ENCODE measurements at regions not wholly inside any gene's neighbourhood (a gene's known extent, or its start where the extent isn't known, plus 50 kb on each side); places are given as distances from the start of the nearest gene placed in this dataset.

DNA sequence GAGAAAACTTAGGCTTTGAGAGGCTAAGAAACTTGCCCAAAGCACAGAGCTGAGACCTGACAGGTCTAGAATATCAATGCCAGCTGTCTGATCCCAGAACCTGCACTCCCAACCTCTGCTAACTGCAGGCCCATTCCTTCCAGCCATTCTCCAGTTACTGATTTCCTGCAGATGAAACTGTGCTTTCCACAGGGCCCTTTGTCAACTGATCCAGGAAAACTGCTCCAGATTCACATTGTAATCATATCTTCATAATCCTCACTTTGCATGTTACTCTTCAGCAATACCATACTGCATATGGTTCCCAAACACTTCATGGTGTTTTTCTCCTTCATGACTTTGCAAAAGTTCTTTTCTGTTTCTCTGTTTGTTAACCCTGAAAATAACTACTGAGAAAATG lies 100.6 kb downstream of the RAP2A start:
- ATAC-seq (no peak), FAIRE-seq (no peak), DNase-seq (ENCODE audit: low spot score) (no peak)
- no peaks in the 10 kb centered on the region for H4K20me1 ChIP-seq (ENCODE audit: insufficient read depth, low read length)
- H3K9me3 ChIP-seq (ENCODE audit: low read length), result no peaks in the 10 kb centered on the region
- no peak overlapping the region for H3K4me3 ChIP-seq (replicated peaks in 1 of 3; ENCODE audit: insufficient read depth in 1 of 3, low read depth in 2 of 3, low read length in 3 of 3)
- H3K9ac ChIP-seq (ENCODE audit: insufficient read depth, low read depth, low read length), result no peak overlapping the region
- intact Hi-C loops (cut with micrococcal nuclease; ENCODE audit: unreplicated experiment) (no loop called here), in situ Hi-C loops (cut with HindIII; ENCODE audit: extremely low pct_ligation_motif_present, low pct_unique_long_range_greater_than_20kb) (no loop called here)
- H3K79me2 ChIP-seq (ENCODE audit: insufficient read depth, low read length), result no peaks in the 10 kb centered on the region
- 0 out of 5 replicates have a peak, but pooled peaks cover 0 to 6% of the 10 kb centered on the region in 2 experiments for H3K27me3 ChIP-seq (ENCODE audit: control insufficient read depth in 1 of 2, insufficient read depth in 2 of 2, low read length in 2 of 2)
- no peak overlapping the region for H2AFZ ChIP-seq (ENCODE audit: low read length)
- no TSS peak for BruUV-seq (replicated peaks)
- ChIA-PET POLR2A (no interaction called here), CTCF (ENCODE audit: low intra/inter-chr PET ratio, low total read pairs) (no interaction called here)
- no peak overlapping the region for H3K27ac ChIP-seq (ENCODE audit: extremely low read length, insufficient read depth, low read length)
- TF ChIP-seq RNF219 (CRISPR knock-in tag; IDR thresholded peaks at IDR 0.05) (no peak), TARDBP (CRISPR knock-in tag; IDR thresholded peaks at IDR 0.05) (no peak), ZFP36 (IDR thresholded peaks at IDR 0.05; ENCODE audit: borderline replicate concordance, low read depth, low read length, partially characterized antibody) (no peak), MEF2D (CRISPR knock-in tag; IDR thresholded peaks at IDR 0.05) (no peak), NR1H2 (CRISPR knock-in tag; IDR thresholded peaks at IDR 0.05; ENCODE audit: borderline replicate concordance, low read depth) (no peak), ZNF891 (CRISPR knock-in tag; IDR thresholded peaks at IDR 0.05) (no peak), HNF4A (CRISPR knock-in tag; IDR thresholded peaks at IDR 0.05) (no peak), EED (CRISPR knock-in tag; IDR thresholded peaks at IDR 0.05) (no peak), ZNF34 (CRISPR knock-in tag; IDR thresholded peaks at IDR 0.05; ENCODE audit: borderline replicate concordance) (no peak)
- no peaks in the 10 kb centered on the region for H3K4me1 ChIP-seq (ENCODE audit: insufficient read depth, low read length)
- no peaks in the 10 kb centered on the region for H3K36me3 ChIP-seq (replicated peaks in 1 of 2; ENCODE audit: control insufficient read depth in 1 of 2, insufficient read depth in 2 of 2, low read length in 2 of 2)
- no peak overlapping the region for H3K4me2 ChIP-seq (ENCODE audit: low read depth, low read length)
